ENCODE measurements at regions not wholly inside any gene's neighbourhood (a gene's known extent, or its start where the extent isn't known, plus 50 kb on each side); places are given as distances from the start of the nearest gene placed in this dataset.
"Not testable (repeated sequence)": the region's sequence is repeated elsewhere in the genome, so short reads cannot be mapped to it uniquely, and the experiment has no call there.

DNA sequence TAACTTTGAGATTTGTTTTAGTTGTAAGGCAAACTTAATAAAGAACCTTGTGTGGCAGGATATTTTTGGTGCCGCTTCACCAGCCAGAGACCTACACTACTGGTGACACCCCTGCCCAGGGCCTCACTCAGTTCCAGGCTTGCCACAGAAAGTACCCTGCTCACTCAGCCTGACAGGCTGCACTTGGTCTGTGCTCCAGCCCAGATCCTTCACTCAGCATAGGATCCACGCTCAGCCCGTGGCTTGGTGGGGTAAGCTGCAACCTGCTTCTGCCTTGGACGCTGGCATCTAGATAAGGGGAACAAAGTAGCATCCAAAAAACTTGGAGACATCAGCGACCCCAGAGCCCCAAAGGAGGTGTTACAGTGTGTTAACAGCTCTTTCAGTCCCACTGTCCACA, 825.5 kb downstream of the EPHA3 start:
- DNase-seq (ENCODE audit: low spot score) = no peak

- DNase-seq (ENCODE audit: low spot score) = not testable (repeated sequence)
These were observed 837.0 kb downstream of the EPHA3 start for GRCh38 chr3:89944461-89944860.

DNA sequence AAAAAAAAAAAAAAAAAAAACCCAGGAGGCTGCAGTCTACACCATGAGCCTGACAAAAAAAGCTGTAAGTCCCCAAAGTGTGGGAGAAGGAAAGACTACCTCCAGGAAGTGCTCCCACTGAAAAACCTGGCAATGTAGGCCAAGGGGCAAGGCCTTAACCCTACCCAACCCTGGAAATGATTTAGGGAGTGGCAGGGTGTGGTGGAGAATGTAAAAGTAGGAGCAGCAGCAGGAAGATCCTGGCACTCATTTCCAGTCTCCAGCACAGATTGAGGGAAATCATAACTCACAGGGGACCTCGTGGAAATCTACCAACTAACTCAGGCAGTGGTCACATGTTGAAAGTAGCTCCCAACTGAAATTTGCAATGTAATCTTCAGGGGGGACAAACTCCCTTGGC, 839.5 kb downstream of the EPHA3 start:
- no peak for DNase-seq (ENCODE audit: low spot score)

- DNase-seq (ENCODE audit: low spot score) = peak; percentile 18
These were observed 840.0 kb downstream of the EPHA3 start for GRCh38 chr3:89947337-89947954.

- no peak for DNase-seq (ENCODE audit: low spot score)
These were observed 840.6 kb downstream of the EPHA3 start for GRCh38 chr3:89948008-89948407.

- no peak for DNase-seq (ENCODE audit: low spot score)
These were observed 843.4 kb downstream of the EPHA3 start for GRCh38 chr3:89950772-89951171.

GRCh38 chr3:89954137-89954536, 846.7 kb downstream of the EPHA3 start:
- no peak for DNase-seq (ENCODE audit: low spot score)

GRCh38 chr3:89955156-89955555, 847.7 kb downstream of the EPHA3 start:
- peak; percentile 4 for DNase-seq (ENCODE audit: low spot score)

GRCh38 chr3:89957451-89957850, 850.0 kb downstream of the EPHA3 start:
- no peak for DNase-seq (ENCODE audit: low spot score)

GRCh38 chr3:89958163-89958562, 850.7 kb downstream of the EPHA3 start:
- not testable (repeated sequence) for DNase-seq (ENCODE audit: low spot score)

GRCh38 chr3:89964347-89964746, 856.9 kb downstream of the EPHA3 start:
- no peak for DNase-seq (ENCODE audit: low spot score)

DNA sequence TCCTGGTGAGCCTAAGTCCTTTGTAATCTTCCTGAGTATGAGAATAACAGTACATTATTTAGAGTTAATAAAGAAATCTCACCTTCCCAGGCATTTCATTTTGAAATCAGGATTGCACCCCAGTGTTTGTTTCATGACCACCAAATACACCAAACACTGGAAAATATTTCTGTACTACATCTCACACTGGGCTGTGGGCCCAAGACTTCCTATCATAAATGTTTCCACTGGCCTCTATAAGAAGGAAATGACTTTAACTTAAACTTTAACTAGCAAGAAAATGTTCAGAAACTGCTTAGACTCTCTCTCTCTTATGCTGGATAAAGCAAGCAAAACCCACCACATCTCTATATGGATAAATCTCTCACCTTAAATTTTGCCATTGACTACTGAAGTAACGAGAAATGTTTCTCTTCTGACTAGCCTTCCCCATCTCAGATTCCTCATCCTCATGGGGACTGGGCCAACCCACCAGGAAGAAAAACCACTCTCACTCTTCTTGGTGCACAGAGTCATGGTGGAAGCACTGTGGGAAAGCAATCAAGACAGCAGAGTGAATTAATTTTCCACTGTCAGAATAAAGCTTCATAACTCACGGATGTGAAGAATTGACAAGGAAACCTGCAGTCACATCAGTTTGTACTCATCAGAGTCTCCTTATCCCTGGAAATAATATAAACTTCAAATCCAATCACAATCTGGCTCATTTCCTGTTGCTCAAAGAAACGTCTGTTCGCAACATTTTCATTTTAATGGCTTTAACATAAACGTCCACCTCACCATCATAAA, 859.6 kb downstream of the EPHA3 start:
- DNase-seq (ENCODE audit: low spot score) = no peak

- no peak for DNase-seq (ENCODE audit: low spot score)
These were observed 863.9 kb downstream of the EPHA3 start for GRCh38 chr3:89971329-89971728.

DNA sequence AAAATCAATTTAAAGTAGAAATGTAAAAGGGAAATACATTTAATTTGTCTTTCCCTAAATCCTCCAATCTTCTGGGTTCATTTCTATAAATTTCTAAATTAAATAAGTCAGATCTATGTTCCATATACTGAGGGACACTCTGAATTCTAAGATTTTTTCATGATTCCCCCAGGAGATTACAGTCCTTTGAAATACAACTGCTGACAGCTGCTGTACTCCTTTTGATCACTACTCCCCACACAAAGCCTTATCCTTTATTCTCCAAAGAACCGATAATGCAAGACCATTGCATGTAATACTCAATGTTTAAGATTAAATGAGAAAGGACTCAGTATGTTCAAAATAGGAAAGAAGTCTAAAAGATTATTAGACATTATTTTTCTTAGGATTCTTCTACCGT, 865.7 kb downstream of the EPHA3 start:
- no peak for DNase-seq (ENCODE audit: low spot score)

- no peak for DNase-seq (ENCODE audit: low spot score)
These were observed 867.6 kb downstream of the EPHA3 start for GRCh38 chr3:89974903-89975519.

DNA sequence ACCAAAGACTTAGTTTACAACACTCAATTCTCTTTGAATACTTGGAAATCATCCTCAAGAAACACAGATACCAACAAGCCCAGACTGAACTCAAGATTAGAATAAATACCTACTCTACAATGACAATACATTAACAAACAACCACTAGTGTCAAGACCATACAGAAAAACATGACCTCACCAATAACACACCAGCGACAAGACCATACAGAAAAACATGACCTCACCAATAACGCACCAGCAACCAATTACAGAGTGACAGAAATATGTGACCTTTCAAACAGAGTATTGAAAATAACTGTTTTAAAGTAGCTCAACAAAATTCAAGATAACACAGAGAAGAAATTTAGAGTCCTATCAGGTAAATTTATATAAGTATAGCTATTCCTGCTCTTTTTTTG, 876.0 kb downstream of the EPHA3 start:
- no peak for DNase-seq (ENCODE audit: low spot score)

DNA sequence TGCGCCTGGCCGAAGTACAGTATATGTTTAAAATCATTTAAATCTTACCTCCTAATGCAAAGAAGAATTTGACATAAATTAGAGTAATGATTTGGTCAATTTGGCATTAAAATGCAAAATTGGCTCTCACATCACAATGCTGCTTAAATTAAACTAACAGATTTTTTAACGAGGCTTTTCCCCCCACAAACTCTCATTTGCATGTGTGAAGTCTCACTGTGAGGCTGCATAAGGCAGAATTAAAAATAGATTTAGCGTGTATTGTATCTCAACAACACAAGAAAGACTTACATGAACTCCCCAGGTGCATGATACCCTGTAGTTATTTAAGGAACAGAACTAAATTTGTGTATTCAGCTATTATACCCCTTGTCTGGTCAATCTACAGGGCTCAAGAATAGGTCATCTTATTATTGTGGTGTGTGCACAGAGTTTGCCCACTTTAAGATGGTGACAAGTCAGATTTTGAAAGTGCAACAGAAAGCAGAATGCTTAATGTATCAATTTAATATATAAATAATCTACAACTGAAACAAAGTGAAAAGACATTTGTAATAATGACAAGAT, 897.9 kb downstream of the EPHA3 start:
- no peak for DNase-seq (ENCODE audit: low spot score)

DNA sequence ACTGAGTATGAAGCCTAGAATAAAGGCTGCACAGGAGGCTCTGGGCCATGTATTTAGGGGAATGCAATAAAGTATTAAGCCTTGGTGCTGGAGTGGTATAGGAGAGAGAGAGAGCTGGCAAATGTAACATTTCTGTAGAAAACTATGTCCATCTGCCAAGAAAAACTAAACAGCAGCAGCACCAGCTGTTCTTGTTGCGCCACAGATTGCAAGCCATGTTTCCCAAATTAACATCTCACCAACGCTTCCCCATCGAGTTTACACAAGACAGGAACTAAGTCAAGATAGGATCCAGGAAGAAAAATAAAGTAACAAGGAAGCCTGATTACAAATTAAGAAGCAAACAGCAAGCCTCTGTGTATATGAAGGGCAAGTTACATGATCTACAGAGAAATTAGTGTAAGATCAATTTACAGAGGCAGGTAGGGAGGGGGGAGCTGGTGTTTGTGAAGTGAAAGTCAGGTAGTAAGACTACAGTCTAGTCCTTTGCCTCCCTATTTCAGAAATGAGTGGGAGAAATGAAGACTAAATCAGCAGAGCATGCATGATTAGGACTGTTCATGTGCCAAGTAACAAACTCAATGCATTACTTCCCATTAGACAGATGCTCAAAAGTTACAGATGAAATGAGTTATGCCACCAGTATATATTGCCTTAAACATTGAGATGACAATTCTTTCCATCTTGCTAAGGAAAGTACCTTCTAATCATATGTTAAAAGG, 900.5 kb downstream of the EPHA3 start:
- no peak for DNase-seq (ENCODE audit: low spot score)

- peak; percentile 30 for DNase-seq (ENCODE audit: low spot score)
These were observed 902.9 kb downstream of the EPHA3 start for GRCh38 chr3:90010341-90010740.

DNA sequence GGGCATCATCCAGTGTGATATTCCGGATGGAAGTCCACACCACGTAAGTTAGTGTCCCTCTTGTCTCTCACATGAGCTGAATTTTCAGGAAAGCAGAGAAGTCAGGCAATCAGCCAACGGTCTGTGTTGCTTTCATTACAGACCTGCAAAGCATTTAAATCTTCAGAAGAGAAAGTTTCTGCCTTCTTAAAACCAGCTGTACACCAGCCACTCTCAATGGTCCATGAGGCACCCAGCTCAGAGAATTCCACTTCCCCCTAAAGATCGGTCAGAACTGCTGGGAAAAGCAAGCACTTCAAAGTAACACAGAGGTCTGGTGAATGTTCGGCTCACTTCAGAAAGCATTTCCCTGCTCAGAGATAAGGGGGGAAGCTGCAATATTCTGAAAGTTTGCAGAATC, 903.7 kb downstream of the EPHA3 start:
- no peak for DNase-seq (ENCODE audit: low spot score)

DNA sequence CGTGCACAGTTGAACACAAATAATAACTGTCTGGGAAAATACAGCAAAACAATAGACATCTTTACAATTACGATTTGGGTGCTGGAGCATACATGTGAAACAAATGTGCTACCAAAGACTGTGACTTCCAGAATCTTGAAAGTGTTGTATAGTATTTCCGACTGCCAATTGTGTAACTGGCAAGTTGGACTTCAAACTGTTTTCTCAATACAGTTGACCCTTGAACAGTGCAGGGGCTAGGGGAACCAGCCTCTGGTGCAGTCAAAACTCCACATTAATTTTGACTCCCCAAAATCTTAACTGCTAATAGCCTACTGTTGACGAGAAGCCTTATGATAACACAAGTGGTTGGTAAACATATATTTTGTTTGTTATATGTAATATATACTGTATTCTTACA, 904.2 kb downstream of the EPHA3 start:
- no peak for DNase-seq (ENCODE audit: low spot score)

GRCh38 chr3:90011996-90012395, 904.6 kb downstream of the EPHA3 start:
- no peak for DNase-seq (ENCODE audit: low spot score)

Measured in iPS-NIHi11 (cell line).